Left renal pelvis (tissue), 4 donors: ENCODE measurements at regions not wholly inside any gene's neighbourhood (a gene's known extent, or its start where the extent isn't known, plus 50 kb on each side); places are given as distances from the start of the nearest gene placed in this dataset.
"Not testable (repeated sequence)": the region's sequence is repeated elsewhere in the genome, so short reads cannot be mapped to it uniquely, and the experiment has no call there.

Experiments
- DNase-seq, 4 donors: peaks; one replicate each; pipeline ENCODE4 v3.0.0-alpha.2; 2013; ENCODE audit warnings: low read depth in 4 of 4, low spot score in 3 of 4

- no peak for DNase-seq
These were observed 216.0 kb upstream of the SFSWAP start for GRCh38 chr12:131494741-131495524.

- no peak for DNase-seq
These were observed 212.9 kb upstream of the SFSWAP start for GRCh38 chr12:131497966-131498365.

- no peak for DNase-seq
These were observed 211.6 kb upstream of the SFSWAP start for GRCh38 chr12:131499160-131499863.

GRCh38 chr12:131499864-131500190 is 211.1 kb upstream of the SFSWAP start:
- DNase-seq: no peak

- no peak for DNase-seq
These were observed 210.3 kb upstream of the SFSWAP start for GRCh38 chr12:131500564-131500963.

GRCh38 chr12:131505561-131505960 is 205.3 kb upstream of the SFSWAP start:
- no peak for DNase-seq

- no peak for DNase-seq
These were observed 204.5 kb upstream of the SFSWAP start for GRCh38 chr12:131506426-131506825.

GRCh38 chr12:131507094-131507493 is 203.8 kb upstream of the SFSWAP start:
- no peak for DNase-seq

- DNase-seq: no peak
These were observed 203.0 kb upstream of the SFSWAP start for GRCh38 chr12:131507881-131508280.

GRCh38 chr12:131509701-131510100 is 201.2 kb upstream of the SFSWAP start:
- DNase-seq: no peak

- no peak for DNase-seq
These were observed 200.5 kb upstream of the SFSWAP start for GRCh38 chr12:131510431-131510830.

- no peak for DNase-seq
These were observed 199.5 kb upstream of the SFSWAP start for GRCh38 chr12:131511391-131511802.

- no peak for DNase-seq
These were observed 198.9 kb upstream of the SFSWAP start for GRCh38 chr12:131511803-131512561.

GRCh38 chr12:131513606-131514005 is 197.3 kb upstream of the SFSWAP start:
- no peak for DNase-seq

GRCh38 chr12:131520553-131520952 is 190.3 kb upstream of the SFSWAP start:
- not testable (repeated sequence) for DNase-seq

GRCh38 chr12:131521326-131521725 is 189.6 kb upstream of the SFSWAP start:
- no peak for DNase-seq

- no peak for DNase-seq
These were observed 184.9 kb upstream of the SFSWAP start for GRCh38 chr12:131525795-131526508.

- DNase-seq: no peak
These were observed 183.8 kb upstream of the SFSWAP start for GRCh38 chr12:131527092-131527491.

- DNase-seq: no peak
These were observed 183.2 kb upstream of the SFSWAP start for GRCh38 chr12:131527736-131528135.

- no peak for DNase-seq
These were observed 182.7 kb upstream of the SFSWAP start for GRCh38 chr12:131528144-131528543.

GRCh38 chr12:131528667-131529066 is 182.2 kb upstream of the SFSWAP start:
- DNase-seq: no peak
